ENCODE measurements at regions not wholly inside any gene's neighbourhood (a gene's known extent, or its start where the extent isn't known, plus 50 kb on each side); places are given as distances from the start of the nearest gene placed in this dataset.

GRCh38 chr15:38084289-38084688 lies 149.8 kb downstream of the TMCO5A start:
- Histone ChIP-seq H3K4me1 (ENCODE audit: control insufficient read depth, insufficient read depth, low read length) (peaks cover 6% of the 10 kb centered on the region), H4K5ac (ENCODE audit: low read depth, low read length) (no peak overlapping the region), H3K4ac (ENCODE audit: low read depth, low read length) (no peak overlapping the region), H4K8ac (ENCODE audit: low read depth in 2 of 2, low read length in 2 of 2) (no peak overlapping the region), H2BK15ac (ENCODE audit: low read depth, low read length) (no peak overlapping the region), H3K9me3 (ENCODE audit: control insufficient read depth, insufficient read depth, low read length) (no peaks in the 10 kb centered on the region), H2AK9ac (replicated peaks; ENCODE audit: low read depth, low read length, poor library complexity) (no peak overlapping the region), H2BK120ac (ENCODE audit: low read depth, low read length) (no peak overlapping the region), H2AFZ (replicated peaks; ENCODE audit: low read length, poor library complexity) (no peak overlapping the region), H2BK5ac (ENCODE audit: low read depth, low read length, poor library complexity, severe bottlenecking) (no peak overlapping the region), H3K9me1 (ENCODE audit: insufficient read depth, low read length) (peaks cover 2% of the 10 kb centered on the region; the same call in 1 of the 2 replicates), H3K27me3 (ENCODE audit: control insufficient read depth, insufficient read depth, low read length) (no peaks in the 10 kb centered on the region), H3K36me3 (ENCODE audit: control insufficient read depth, insufficient read depth, low read length) (no peaks in the 10 kb centered on the region), H3K18ac (ENCODE audit: low read depth, low read length) (no peak overlapping the region; the same call in 1 of the 2 replicates), H2AK5ac (ENCODE audit: low read depth, low read length) (no peak overlapping the region), H3K79me1 (ENCODE audit: low read depth in 1 of 2, low read length in 2 of 2) (no peaks in the 10 kb centered on the region), H2BK20ac (ENCODE audit: low read depth, low read length) (no peak overlapping the region), H4K20me1 (ENCODE audit: insufficient read depth, low read length) (no peaks in the 10 kb centered on the region), H3K14ac (replicated peaks; ENCODE audit: low read depth, low read length) (no peak overlapping the region), H3K27ac (ENCODE audit: insufficient read depth, low read length) (no peak overlapping the region), H3K4me3 (ENCODE audit: insufficient read depth, low read depth, low read length) (no peak overlapping the region), H3K56ac (ENCODE audit: extremely low read depth, insufficient read depth, low read length) (no peak overlapping the region), H3K23ac (ENCODE audit: low read depth, low read length) (no peak overlapping the region), H4K91ac (ENCODE audit: insufficient read depth, low read depth, low read length) (no peak overlapping the region), H3K9ac (ENCODE audit: low read depth, low read length) (no peak overlapping the region), H3K4me2 (ENCODE audit: low read depth, low read length) (no peak overlapping the region)
- dilution Hi-C loops (cut with HindIII; ENCODE audit: low sequenced_read_pairs, unreplicated experiment), result no loop called here
- ATAC-seq (ENCODE audit: low read depth) (no peak), DNase-seq (peak; percentile 48)
- no TSS peak for BruUV-seq (replicated peaks)
- no peak for TF ChIP-seq CEBPB (IDR thresholded peaks at IDR 0.05; ENCODE audit: low read depth, low read length)
- TF ChIP-seq RFX5 (IDR thresholded peaks at IDR 0.05; ENCODE audit: low read depth, low read length), result no peak
- no peak for TF ChIP-seq POLR2A (IDR thresholded peaks at IDR 0.05; ENCODE audit: low read depth, low read length)
- ChIA-PET POLR2A (ENCODE audit: unreplicated experiment) (no interaction called here), CTCF (interaction anchor here (0.5 kb wide), 2 partner anchors 9 to 180 kb away, joined by 3 to 5 read pairs; no protein-coding TSS in a partner anchor)
- intact Hi-C loops (cut with micrococcal nuclease), result no loop called here
- in situ Hi-C loops (cut with MboI; ENCODE audit: low sequenced_read_pairs), result no loop called here

Measured in IMR-90 (cell line).